HepG2 (cell line): ENCODE measurements at regions not wholly inside any gene's neighbourhood (a gene's known extent, or its start where the extent isn't known, plus 50 kb on each side); places are given as distances from the start of the nearest gene placed in this dataset.

Experiments used
- ATAC-seq: fragments of 200-7000 bp; cut with Tn5 transposase; 3 replicates; pipeline ENCODE4 v1.9.1; 2020; ENCODE audit warnings: mild to moderate bottlenecking, moderate library complexity
- BruUV-seq: library from RNA; stranded (reverse); fragments of 400-500 nt; replicated peaks from 2 replicates; lab custom pipeline; 2021; lab: Mats Ljungman, UMichigan
- CTCF ChIA-PET: fragments of 300-600 bp; formaldehyde crosslinking; extraction: SDS; loops from one replicate; lab custom pipeline; 2021; ENCODE audit warnings: low total read pairs, inconsistent platforms, low intra/inter-chr PET ratio; lab: Yijun Ruan, JAX
- POLR2A ChIA-PET: fragments of 350-600 bp; sonication (Branson Sonifier 250); formaldehyde crosslinking; loops from one replicate; lab custom pipeline; 2020; ENCODE audit warnings: antibody characterized with exemption, inconsistent platforms; lab: Yijun Ruan, JAX
- DNase-seq: peaks from one replicate; pipeline ENCODE4 v3.0.0-alpha.2; 2015; ENCODE audit warnings: low spot score
- FAIRE-seq: peaks from 3 replicates; lab custom pipeline; 2011; peaks lifted over from hg19 to GRCh38; lab: Jason Lieb, UNC
- H2AFZ ChIP-seq: one replicate; pipeline ENCODE4 v1.6.1; 2011; ENCODE audit warnings: low read length, inconsistent platforms
- H3K27ac ChIP-seq: fragments of 300-600 bp; 3 replicates; pipeline ENCODE4 v1.8.0; 2011; ENCODE audit warnings: mixed run types, mild to moderate bottlenecking, mixed read lengths, low read length, inconsistent platforms; ENCODE audit not compliant: insufficient read depth; ENCODE audit errors: extremely low read length
- H3K27me3 ChIP-seq, 2 experiments: fragments of 200-600 bp in 1 of 2; 2 replicates in 1 of 2; 3 replicates in 1 of 2; pipeline versions ENCODE4 v1.6.0 to v1.8.0; 2011; ENCODE audit warnings: low read length in 2 of 2, mild to moderate bottlenecking in 2 of 2, moderate library complexity in 2 of 2, inconsistent platforms in 1 of 2; ENCODE audit not compliant: insufficient read depth in 2 of 2, control insufficient read depth in 1 of 2
- H3K36me3 ChIP-seq, 2 experiments: fragments of 200-600 bp in 1 of 2; replicated peaks in 1 of 2; 2 replicates in 1 of 2; 3 replicates in 1 of 2; pipeline versions ENCODE4 v1.5.1 to v1.8.0; 2011; ENCODE audit warnings: low read length in 2 of 2, inconsistent platforms in 1 of 2; ENCODE audit not compliant: insufficient read depth in 2 of 2, control insufficient read depth in 1 of 2
- H3K4me1 ChIP-seq: 2 replicates; pipeline ENCODE4 v1.5.1; 2012; ENCODE audit warnings: low read length, inconsistent platforms; ENCODE audit not compliant: insufficient read depth
- H3K4me2 ChIP-seq: 2 replicates; pipeline ENCODE4 v1.6.0; 2011; ENCODE audit warnings: low read depth, low read length, inconsistent platforms
- H3K4me3 ChIP-seq, 3 experiments: fragments of 200-600 bp in 1 of 3; sonication (generic), shearing (Covaris generic) in 1 of 3; replicated peaks in 1 of 3; 2 replicates each; pipeline ENCODE4 v1.5.1; 2011 to 2016; ENCODE audit warnings: low read length in 3 of 3, inconsistent platforms in 2 of 3, low read depth in 2 of 3, mild to moderate bottlenecking in 2 of 3, control low read depth in 1 of 3, mixed read lengths in 1 of 3; ENCODE audit not compliant: insufficient read depth in 1 of 3
- H3K79me2 ChIP-seq: one replicate; pipeline ENCODE4 v1.6.1; 2011; ENCODE audit warnings: low read length, inconsistent platforms; ENCODE audit not compliant: insufficient read depth
- H3K9ac ChIP-seq: 2 replicates; pipeline ENCODE4 v1.6.0; 2011; ENCODE audit warnings: mild to moderate bottlenecking, low read depth, low read length, inconsistent platforms; ENCODE audit not compliant: insufficient read depth
- H3K9me3 ChIP-seq: 2 replicates; pipeline ENCODE4 v1.5.1; 2012; ENCODE audit warnings: mild to moderate bottlenecking, low read length
- H4K20me1 ChIP-seq: 2 replicates; pipeline ENCODE4 v1.6.0; 2011; ENCODE audit warnings: inconsistent platforms, mild to moderate bottlenecking, low read length, moderate library complexity; ENCODE audit not compliant: insufficient read depth
- CSRNP2 ChIP-seq: sonication (generic); formaldehyde crosslinking; conservative IDR thresholded peaks from 2 replicates; pipeline ENCODE4 v1.8.0; 2022; ENCODE audit warnings: low read depth, missing genetic modification reagents
- ETV5 ChIP-seq: IDR thresholded peaks from 2 replicates; pipeline ENCODE4 v1.6.1; 2018; ENCODE audit warnings: missing biosample characterization, missing genetic modification reagents, inconsistent platforms, borderline replicate concordance
- HOMEZ ChIP-seq: IDR thresholded peaks from 2 replicates; pipeline ENCODE4 v1.6.1; 2016; ENCODE audit warnings: low read depth
- KAT7 ChIP-seq: IDR thresholded peaks from 2 replicates; pipeline ENCODE4 v1.6.1; 2018; ENCODE audit warnings: borderline replicate concordance, missing compliant biosample characterization
- KDM3A ChIP-seq: IDR thresholded peaks from 2 replicates; pipeline ENCODE4 v1.6.1; 2018; ENCODE audit warnings: low read depth, missing compliant biosample characterization
- KLF11 ChIP-seq: IDR thresholded peaks from 2 replicates; pipeline ENCODE4 v1.6.1; 2016; ENCODE audit warnings: missing compliant biosample characterization
- MAFK ChIP-seq, 2 experiments: IDR thresholded peaks in 1 of 2; conservative IDR thresholded peaks in 1 of 2; 2 replicates each; pipeline ENCODE4 v1.6.1; 2011; ENCODE audit warnings: improper control_type of control experiment in 2 of 2, low read length in 2 of 2
- POLR2AphosphoS2 ChIP-seq: IDR thresholded peaks from 2 replicates; pipeline ENCODE4 v1.6.1; 2011; ENCODE audit warnings: low read depth, low read length, improper control_type of control experiment
- RBAK ChIP-seq: sonication (generic); formaldehyde crosslinking; IDR thresholded peaks from 2 replicates; pipeline ENCODE4 v1.5.1; 2020; ENCODE audit warnings: mild to moderate bottlenecking, missing genetic modification reagents
- SP5 ChIP-seq: IDR thresholded peaks from 2 replicates; pipeline ENCODE4 v1.6.1; 2016; ENCODE audit warnings: low read depth, borderline replicate concordance
- ZBTB2 ChIP-seq: sonication (generic); formaldehyde crosslinking; IDR thresholded peaks from 2 replicates; pipeline ENCODE4 v1.8.0; 2022; ENCODE audit warnings: low read depth, missing genetic modification reagents
- ZBTB46 ChIP-seq: sonication (generic); formaldehyde crosslinking; IDR thresholded peaks from 2 replicates; pipeline ENCODE4 v1.4.0; 2020; ENCODE audit warnings: mild to moderate bottlenecking, missing genetic modification reagents, borderline replicate concordance
- ZNF280D ChIP-seq: sonication (generic); formaldehyde crosslinking; IDR thresholded peaks from 2 replicates; pipeline ENCODE4 v1.5.1; 2020; ENCODE audit warnings: mild to moderate bottlenecking, missing genetic modification reagents
- ZNF282 ChIP-seq: fragments of 450-650 bp; IDR thresholded peaks from 2 replicates; pipeline ENCODE4 v1.6.1; 2018; ENCODE audit not compliant: partially characterized antibody
- ZNF446 ChIP-seq: sonication (generic); formaldehyde crosslinking; IDR thresholded peaks from 2 replicates; pipeline ENCODE4 v1.5.0; 2020; ENCODE audit warnings: mild to moderate bottlenecking, missing genetic modification reagents
- ZNF598 ChIP-seq: sonication (generic); formaldehyde crosslinking; IDR thresholded peaks from 2 replicates; pipeline ENCODE4 v1.5.1; 2020; ENCODE audit warnings: mild to moderate bottlenecking, missing genetic modification reagents, borderline replicate concordance
- ZNF737 ChIP-seq: sonication (generic); formaldehyde crosslinking; IDR thresholded peaks from 2 replicates; pipeline ENCODE4 v1.5.0; 2020; ENCODE audit warnings: missing genetic modification reagents, mild to moderate bottlenecking, borderline replicate concordance
- WGBS: methylation state at CpG from one replicate; pipeline ENCODE4 v1.1.6; 2017; ENCODE audit warnings: low lambda C conversion rate; 5-methylcytosine and 5-hydroxymethylcytosine counted together
- in situ Hi-C: cut with HindIII; loops from 2 replicates; pipeline ENCODE4 v1.10.0; 2017; ENCODE audit warnings: low pct_unique_long_range_greater_than_20kb; ENCODE audit not compliant: extremely low pct_ligation_motif_present
- intact Hi-C: fragments of 100-400 bp; cut with micrococcal nuclease; formaldehyde crosslinking; loops from one replicate; pipeline ENCODE4 v1.10.0; 2022; ENCODE audit not compliant: unreplicated experiment

- H3K4me3 ChIP-seq: no peak overlapping the region
- H3K9me3 ChIP-seq: no peaks in the 10 kb centered on the region
- H3K4me1 ChIP-seq: no peaks in the 10 kb centered on the region
- TF ChIP-seq ZNF737 (CRISPR knock-in tag) (no peak), HOMEZ (no peak), POLR2AphosphoS2 (no peak), ETV5 (no peak), ZNF446 (CRISPR knock-in tag) (no peak), ZNF282 (no peak), ZNF280D (CRISPR knock-in tag) (no peak), MAFK (conservative IDR thresholded peaks at IDR 0.05 in 1 of 2, IDR thresholded peaks at IDR 0.05 in 1 of 2; ENCODE audit: low read length in 2 of 2) (no peak), SP5 (CRISPR knock-in tag) (no peak), CSRNP2 (CRISPR knock-in tag) (no peak), ZNF598 (CRISPR knock-in tag) (no peak), ZBTB46 (CRISPR knock-in tag) (no peak), ZBTB2 (no peak), KDM3A (CRISPR knock-in tag) (no peak), RBAK (CRISPR knock-in tag) (no peak), KLF11 (CRISPR knock-in tag) (no peak), KAT7 (CRISPR knock-in tag) (no peak)
- TF ChIP-seq, all 625 proteins: peak for 0
- H3K79me2 ChIP-seq: no peaks in the 10 kb centered on the region
- CTCF ChIA-PET: no interaction called here
- POLR2A ChIA-PET: no interaction called here
- no peak overlapping the region for H3K4me2 ChIP-seq
- H2AFZ ChIP-seq: no peak overlapping the region
- no peaks in the 10 kb centered on the region for H3K27me3 ChIP-seq
- no peaks in the 10 kb centered on the region for H4K20me1 ChIP-seq
- H3K9ac ChIP-seq: no peak overlapping the region
- 32% methylated on average over 3 of the region's 3 CpGs for WGBS
- H3K36me3 ChIP-seq: no peaks in the 10 kb centered on the region
- DNase-seq: no peak
- ATAC-seq: no peak
- no peak overlapping the region for H3K27ac ChIP-seq
- in situ Hi-C loops (no loop called here), intact Hi-C loops (no loop called here)
- BruUV-seq: no TSS peak
- FAIRE-seq: no peak
These were observed 97.0 kb upstream of the CCSER1 start for GRCh38 chr4:90030202-90030601.
